ENCODE measurements at regions not wholly inside any gene's neighbourhood (a gene's known extent, or its start where the extent isn't known, plus 50 kb on each side); places are given as distances from the start of the nearest gene placed in this dataset.
"Not testable (repeated sequence)": the region's sequence is repeated elsewhere in the genome, so short reads cannot be mapped to it uniquely, and the experiment has no call there.

DNA sequence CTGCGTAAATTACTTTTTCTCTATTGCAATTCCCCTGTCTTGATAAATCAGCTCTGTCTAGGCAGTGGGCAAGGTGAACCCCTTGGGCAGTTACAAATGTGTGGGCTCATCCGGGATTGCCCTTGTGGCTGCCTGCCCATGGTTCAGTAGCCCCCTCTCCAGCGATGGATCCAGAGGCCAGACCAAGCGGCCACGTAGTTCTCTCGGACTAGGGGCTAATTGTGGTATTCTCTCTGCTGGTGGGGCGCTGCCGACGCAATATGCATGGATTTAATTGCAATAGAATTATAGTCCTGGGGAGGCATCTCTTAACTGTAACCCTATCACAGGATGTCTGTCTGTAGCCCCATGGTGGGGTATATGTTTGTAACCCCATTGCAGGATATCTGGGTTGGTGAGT lies 64.3 kb upstream of the UNC93A start:
- TF ChIP-seq, protein P1, sequence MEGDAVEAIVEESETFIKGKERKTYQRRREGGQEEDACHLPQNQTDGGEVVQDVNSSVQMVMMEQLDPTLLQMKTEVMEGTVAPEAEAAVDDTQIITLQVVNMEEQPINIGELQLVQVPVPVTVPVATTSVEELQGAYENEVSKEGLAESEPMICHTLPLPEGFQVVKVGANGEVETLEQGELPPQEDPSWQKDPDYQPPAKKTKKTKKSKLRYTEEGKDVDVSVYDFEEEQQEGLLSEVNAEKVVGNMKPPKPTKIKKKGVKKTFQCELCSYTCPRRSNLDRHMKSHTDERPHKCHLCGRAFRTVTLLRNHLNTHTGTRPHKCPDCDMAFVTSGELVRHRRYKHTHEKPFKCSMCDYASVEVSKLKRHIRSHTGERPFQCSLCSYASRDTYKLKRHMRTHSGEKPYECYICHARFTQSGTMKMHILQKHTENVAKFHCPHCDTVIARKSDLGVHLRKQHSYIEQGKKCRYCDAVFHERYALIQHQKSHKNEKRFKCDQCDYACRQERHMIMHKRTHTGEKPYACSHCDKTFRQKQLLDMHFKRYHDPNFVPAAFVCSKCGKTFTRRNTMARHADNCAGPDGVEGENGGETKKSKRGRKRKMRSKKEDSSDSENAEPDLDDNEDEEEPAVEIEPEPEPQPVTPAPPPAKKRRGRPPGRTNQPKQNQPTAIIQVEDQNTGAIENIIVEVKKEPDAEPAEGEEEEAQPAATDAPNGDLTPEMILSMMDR (conservative IDR thresholded peaks at IDR 0.05), result no peak
- no peak for TF ChIP-seq ZFX (IDR thresholded peaks at IDR 0.05)
- H3K27ac ChIP-seq, result peak overlapping the region; percentile 72

GRCh38 chr6:167227984-167228383 lies 63.1 kb upstream of the UNC93A start:
- TF ChIP-seq ZFX (IDR thresholded peaks at IDR 0.05), result no peak
- TF ChIP-seq, protein P1 (conservative IDR thresholded peaks at IDR 0.05), result no peak
- H3K27ac ChIP-seq, result no peak overlapping the region; the same call in 1 of the 2 replicates

DNA sequence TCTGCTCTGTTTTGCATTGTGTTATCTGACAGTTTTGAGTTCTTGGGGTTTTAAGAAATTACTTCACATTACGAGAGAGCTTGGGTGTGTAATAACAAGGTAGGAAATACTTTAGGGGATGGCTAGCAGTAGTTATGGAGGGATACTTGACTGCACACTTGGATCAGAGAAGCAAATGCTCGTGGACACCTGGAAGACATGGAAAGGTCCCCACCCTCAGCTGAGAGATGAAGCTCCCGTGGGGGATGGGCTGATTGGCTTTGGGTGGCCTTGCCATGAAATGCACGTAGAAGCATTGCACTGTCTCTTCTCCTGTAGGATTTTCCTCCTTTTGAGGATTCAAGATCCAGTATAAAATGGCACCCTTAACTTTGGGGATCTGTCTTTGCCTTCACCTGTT lies 61.5 kb upstream of the UNC93A start:
- TF ChIP-seq ZFX (IDR thresholded peaks at IDR 0.05), result no peak
- TF ChIP-seq, protein P1 (conservative IDR thresholded peaks at IDR 0.05), result no peak
- H3K27ac ChIP-seq, result no peak overlapping the region

DNA sequence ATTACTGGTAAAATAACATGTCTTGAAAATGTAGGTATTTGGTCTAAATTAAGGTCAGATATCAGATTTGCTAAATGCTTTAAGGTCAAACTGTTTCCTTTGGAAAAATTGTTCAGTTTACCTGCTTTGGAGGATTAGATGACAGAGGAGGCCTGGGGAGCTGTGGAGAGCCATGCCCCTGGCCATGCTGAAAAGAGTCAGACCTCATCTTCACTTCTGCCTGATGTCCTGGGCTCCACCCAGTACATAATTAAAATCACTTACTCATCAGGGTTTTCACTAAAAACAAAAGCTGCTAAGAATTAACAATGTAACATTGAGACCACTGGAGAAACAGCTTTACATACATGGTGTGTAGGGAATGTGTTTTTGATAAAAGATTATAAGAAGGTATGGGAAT lies 60.8 kb upstream of the UNC93A start:
- TF ChIP-seq, protein P1 (conservative IDR thresholded peaks at IDR 0.05), result no peak
- no peak overlapping the region for H3K27ac ChIP-seq

- H3K27ac ChIP-seq, result no peak overlapping the region
- TF ChIP-seq, protein P1 (conservative IDR thresholded peaks at IDR 0.05), result no peak
- no peak for TF ChIP-seq ZFX (IDR thresholded peaks at IDR 0.05)
Observed at GRCh38 chr6:167232356-167232755, 58.8 kb upstream of the UNC93A start.

- no peak for TF ChIP-seq ZFX (IDR thresholded peaks at IDR 0.05)
- TF ChIP-seq, protein P1 (conservative IDR thresholded peaks at IDR 0.05), result no peak
- no peak overlapping the region for H3K27ac ChIP-seq
Observed at GRCh38 chr6:167233490-167233889, 57.6 kb upstream of the UNC93A start.

DNA sequence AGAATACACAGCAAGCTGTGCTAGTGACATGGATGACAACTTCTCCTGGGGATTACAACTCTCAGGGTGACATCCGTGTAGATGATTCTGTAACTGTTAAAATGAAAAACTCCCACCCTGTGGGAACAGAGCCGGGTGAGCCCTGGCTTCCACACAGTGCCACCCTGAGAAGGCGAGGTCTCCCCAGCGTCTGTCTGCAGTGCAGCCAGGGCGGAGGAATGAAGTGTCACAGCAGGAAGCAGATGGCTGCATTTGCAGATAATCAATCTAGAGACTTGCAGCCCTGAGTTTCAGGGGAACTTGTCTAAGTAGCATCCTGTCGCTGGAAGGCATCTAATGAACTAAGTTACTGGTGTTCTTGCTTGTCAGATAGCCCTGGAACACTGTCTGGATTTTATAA lies 56.5 kb upstream of the UNC93A start:
- not testable (repeated sequence) for H3K27ac ChIP-seq

DNA sequence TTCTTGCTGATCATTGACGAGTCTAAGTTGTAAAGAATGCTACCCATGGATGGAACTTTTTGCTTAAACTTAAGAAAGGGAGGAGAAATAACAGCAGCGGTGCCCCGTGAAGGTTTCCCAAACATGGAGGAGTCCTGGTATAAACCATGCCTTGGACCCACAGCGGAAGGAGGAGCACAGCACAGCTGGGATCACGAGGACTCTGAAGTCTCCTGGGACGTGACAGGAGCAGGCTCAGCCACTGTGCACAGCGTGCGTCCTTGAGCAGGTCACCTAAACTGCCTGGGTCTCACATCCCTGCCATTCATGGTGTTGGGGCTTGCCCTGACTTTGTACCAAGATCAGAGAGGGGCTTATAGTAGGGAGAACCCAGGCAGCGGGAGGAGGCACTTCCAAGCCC lies 56.1 kb upstream of the UNC93A start:
- H3K27ac ChIP-seq, result no peak overlapping the region
- TF ChIP-seq, protein P1 (conservative IDR thresholded peaks at IDR 0.05), result no peak
- no peak for TF ChIP-seq ZFX (IDR thresholded peaks at IDR 0.05)

All from C4-2B (cell line).